Fibroblast of gingiva (primary cell): ENCODE measurements at regions not wholly inside any gene's neighbourhood (a gene's known extent, or its start where the extent isn't known, plus 50 kb on each side); places are given as distances from the start of the nearest gene placed in this dataset.
A peak's percentile ranks its signal among the peaks of the same experiment; 100 is the strongest.
"Not testable (repeated sequence)": the region's sequence is repeated elsewhere in the genome, so short reads cannot be mapped to it uniquely, and the experiment has no call there.

Experiments
- DNase-seq: peaks from one replicate; pipeline ENCODE4 v3.0.0-alpha.2; 2011; ENCODE audit warnings: low read depth

GRCh38 chr3:177476921-177477435, 279.7 kb upstream of the TBL1XR1 start:
- DNase-seq, result no peak

- DNase-seq, result peak; percentile 100
These were observed 281.0 kb upstream of the TBL1XR1 start for GRCh38 chr3:177478170-177478867.

GRCh38 chr3:177479630-177480029, 282.3 kb upstream of the TBL1XR1 start:
- no peak for DNase-seq

GRCh38 chr3:177481329-177481728, 284.0 kb upstream of the TBL1XR1 start:
- no peak for DNase-seq

GRCh38 chr3:177482048-177482691, 284.9 kb upstream of the TBL1XR1 start:
- no peak for DNase-seq

GRCh38 chr3:177483182-177483967, 286.1 kb upstream of the TBL1XR1 start:
- DNase-seq, result no peak

- DNase-seq, result no peak
These were observed 286.9 kb upstream of the TBL1XR1 start for GRCh38 chr3:177484206-177484605.

GRCh38 chr3:177484926-177485325, 287.6 kb upstream of the TBL1XR1 start:
- DNase-seq, result peak; percentile 38

- DNase-seq, result no peak
These were observed 290.4 kb upstream of the TBL1XR1 start for GRCh38 chr3:177487635-177488186.

- no peak for DNase-seq
These were observed 291.5 kb upstream of the TBL1XR1 start for GRCh38 chr3:177488740-177489139.

- DNase-seq, result no peak
These were observed 293.3 kb upstream of the TBL1XR1 start for GRCh38 chr3:177490626-177491025.

GRCh38 chr3:177491296-177492032, 294.2 kb upstream of the TBL1XR1 start:
- peak; percentile 44 for DNase-seq

GRCh38 chr3:177493091-177493490, 295.8 kb upstream of the TBL1XR1 start:
- DNase-seq, result no peak

- DNase-seq, result no peak
These were observed 296.9 kb upstream of the TBL1XR1 start for GRCh38 chr3:177494216-177494615.

GRCh38 chr3:177495566-177495965, 298.3 kb upstream of the TBL1XR1 start:
- DNase-seq, result no peak

GRCh38 chr3:177498037-177498857, 301.0 kb upstream of the TBL1XR1 start:
- no peak for DNase-seq

GRCh38 chr3:177499039-177499438, 301.8 kb upstream of the TBL1XR1 start:
- not testable (repeated sequence) for DNase-seq

- no peak for DNase-seq
These were observed 302.6 kb upstream of the TBL1XR1 start for GRCh38 chr3:177499779-177500423.

- no peak for DNase-seq
These were observed 313.5 kb upstream of the TBL1XR1 start for GRCh38 chr3:177510693-177511216.
